GM18867 (cell line): ENCODE measurements at regions not wholly inside any gene's neighbourhood (a gene's known extent, or its start where the extent isn't known, plus 50 kb on each side); places are given as distances from the start of the nearest gene placed in this dataset.
A peak's percentile ranks its signal among the peaks of the same experiment; 100 is the strongest.
"Not testable (repeated sequence)": the region's sequence is repeated elsewhere in the genome, so short reads cannot be mapped to it uniquely, and the experiment has no call there.

ENCODE experiments used
- ATAC-seq: cut with Tn5 transposase; IDR thresholded peaks from one replicate; pipeline ENCODE4 v1.9.1; 2021; ENCODE audit warnings: mild to moderate bottlenecking, moderate library complexity; ENCODE audit not compliant: unreplicated experiment

DNA sequence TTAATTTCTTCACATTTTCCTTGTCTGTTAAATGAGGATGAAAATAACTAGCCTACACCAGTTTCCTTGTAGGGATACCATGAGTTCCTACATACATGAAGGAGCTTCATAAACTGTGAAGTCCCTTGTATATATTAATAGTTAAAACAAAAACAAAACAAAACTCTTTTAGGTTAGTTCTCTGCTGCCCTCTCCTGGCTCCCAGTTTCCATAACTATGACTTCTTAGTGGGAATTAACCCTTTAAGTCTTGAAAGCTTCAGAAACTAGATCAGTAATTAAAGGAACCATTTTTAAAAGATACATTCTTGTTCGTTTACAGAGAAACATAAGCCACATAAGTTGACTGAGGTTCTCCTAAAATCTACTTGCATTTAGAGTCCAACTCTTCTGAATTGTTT is 500.0 kb upstream of the C9orf72 start:
- ATAC-seq = peak; percentile 72

DNA sequence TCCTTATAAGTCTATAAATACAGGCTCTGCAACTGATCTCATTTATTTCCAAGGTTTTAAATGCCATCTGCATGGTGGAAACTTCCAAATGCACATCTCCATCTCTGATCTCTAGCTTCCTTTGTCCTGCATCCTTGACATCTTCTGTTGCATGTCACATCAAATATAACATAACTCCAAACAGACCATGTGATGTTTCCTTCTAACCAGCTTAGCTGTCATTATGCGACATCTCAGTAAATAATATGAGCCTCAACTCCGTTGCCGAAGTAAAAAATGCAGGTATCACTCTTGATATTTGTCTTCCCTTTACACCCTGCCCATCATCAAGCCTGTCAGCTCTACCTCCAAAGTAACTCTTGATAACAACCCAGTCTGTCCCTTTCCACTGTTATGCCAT is 506.4 kb upstream of the C9orf72 start:
- no peak for ATAC-seq

DNA sequence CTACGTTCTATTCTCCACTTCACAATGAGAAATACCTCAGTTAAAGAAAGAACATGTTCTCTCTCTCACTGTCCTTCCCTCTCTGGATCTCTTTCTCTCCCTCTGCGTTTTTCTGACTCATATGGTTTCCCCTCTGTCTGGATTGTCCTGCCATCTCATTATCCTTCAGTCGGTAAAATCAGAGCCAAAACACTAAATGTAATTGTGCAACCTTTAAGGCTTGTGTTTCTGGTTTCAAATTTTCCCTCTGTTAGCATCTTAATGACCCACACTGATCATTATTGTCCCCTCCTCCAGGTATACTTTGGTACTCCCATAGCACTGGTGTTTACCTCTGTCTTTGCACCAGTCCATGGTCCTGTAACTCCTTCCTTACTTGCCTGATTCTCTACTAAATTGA is 509.4 kb upstream of the C9orf72 start:
- no peak for ATAC-seq

DNA sequence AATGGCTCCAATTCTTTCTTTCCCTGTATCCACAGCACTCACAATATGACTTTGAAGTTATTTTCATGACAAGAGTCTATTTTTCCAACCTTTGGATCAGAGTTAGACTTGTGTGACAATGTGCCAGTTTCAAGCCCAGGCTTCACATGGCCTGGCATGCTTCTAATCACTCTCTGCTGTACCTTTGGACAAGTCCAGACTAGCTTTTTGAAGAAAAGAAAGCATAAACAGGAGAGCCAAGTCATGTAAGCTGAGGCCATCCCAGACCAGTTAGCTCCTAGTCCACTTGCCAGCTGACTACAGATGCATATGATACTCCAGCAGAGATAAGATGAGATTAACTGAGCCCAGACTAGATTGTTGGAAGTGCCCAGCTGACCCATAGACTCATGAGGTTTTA is 513.6 kb upstream of the C9orf72 start:
- ATAC-seq = no peak

DNA sequence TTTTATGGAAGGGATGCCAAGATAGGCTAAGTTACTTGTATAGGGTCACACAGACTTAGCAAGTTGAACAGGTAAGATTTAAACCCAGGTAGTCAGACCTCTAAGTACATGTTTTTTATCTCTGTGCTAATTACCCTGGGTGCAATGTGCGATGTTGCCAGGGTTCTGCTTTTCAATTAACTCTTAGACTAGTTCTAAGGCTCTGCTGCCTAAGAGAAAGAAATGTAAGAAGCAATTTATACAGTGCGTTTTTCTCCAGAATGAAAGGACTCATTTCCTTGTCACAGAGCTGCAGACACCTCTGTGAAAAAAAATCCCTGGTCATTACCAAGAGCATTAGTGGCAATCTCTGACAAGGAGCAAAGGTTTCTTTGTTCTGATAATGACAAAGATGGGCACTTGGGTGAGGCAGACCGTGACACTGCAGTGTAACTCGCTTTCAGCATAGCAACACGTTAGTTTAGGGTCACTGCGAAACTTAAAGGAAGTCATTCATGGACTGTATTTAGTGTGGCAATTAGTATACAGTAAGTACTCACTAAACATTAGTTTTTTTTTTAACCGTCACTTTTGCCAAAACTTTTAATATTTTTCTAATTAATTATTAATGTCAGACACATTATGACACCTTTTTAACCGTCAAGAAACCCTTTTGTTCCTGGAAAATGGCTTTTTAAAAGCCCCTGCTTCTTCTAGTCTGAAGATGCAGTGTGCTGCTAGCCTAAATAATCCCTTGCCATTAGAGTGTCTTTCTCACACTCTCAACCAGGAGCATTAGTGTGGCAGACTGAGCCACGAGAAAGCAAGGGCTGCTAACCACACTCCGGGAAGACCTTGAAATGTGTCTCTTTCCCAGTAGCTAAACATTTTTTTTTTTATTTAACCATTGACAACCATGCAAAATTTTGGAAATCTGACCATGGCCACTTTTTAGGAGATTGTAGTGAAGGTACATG is 520.0 kb upstream of the C9orf72 start:
- ATAC-seq = no peak

DNA sequence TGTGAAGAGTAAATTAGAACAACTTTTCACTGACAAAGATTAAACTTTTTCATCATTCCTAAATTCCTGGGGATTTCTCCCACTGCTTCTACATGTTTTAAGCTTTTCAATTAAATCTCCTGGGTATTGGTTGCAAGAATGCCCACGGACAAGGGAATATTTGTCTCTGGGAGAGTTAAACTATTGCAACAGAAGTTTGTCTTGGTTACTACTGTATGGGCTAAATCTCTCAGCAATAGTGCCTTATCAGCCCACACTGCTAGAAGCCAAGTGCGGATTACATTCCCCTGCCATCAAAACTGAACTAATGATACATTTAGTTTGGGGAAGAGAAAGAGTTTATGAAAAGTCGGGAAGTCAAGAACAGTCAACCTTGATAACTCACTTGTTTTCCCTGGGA is 528.2 kb upstream of the C9orf72 start:
- ATAC-seq = no peak

DNA sequence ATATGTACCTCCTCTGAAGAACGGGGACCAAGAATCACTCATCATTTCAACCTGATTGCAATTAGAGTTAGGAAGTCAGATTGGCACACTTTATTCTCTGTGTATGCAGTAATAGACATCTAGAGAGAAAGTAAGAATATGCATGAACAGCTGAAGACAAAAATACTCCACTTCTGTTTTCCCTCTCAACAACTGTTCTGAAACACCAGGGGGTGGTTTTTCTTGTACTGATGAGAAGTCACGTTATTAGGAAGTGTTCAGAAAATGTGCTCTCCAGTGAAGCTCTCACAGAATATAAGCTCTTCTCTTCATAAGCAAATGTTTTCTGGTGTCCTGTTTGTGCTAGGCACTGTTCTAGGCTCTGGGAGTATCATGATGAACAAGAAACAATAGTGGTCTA is 531.7 kb upstream of the C9orf72 start:
- no peak for ATAC-seq

DNA sequence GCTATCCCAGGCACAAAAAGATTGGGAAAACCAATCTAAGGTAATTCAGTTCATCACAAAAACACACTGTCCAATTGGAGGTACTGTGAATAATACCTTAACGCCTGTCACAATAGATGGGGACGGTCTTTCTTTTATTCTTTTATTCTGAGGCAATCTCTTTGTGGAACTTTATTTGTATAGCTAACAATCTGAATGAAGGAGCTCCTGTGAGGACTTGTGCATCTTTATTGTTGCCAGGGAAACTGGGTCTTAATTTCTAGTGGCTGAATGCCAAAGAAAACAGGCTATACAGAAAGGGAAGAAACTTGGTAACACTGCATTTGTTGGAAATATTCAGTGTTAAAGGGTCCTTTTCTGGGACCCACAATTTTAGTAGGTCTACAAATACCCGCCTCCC is 546.9 kb upstream of the C9orf72 start:
- ATAC-seq = no peak

DNA sequence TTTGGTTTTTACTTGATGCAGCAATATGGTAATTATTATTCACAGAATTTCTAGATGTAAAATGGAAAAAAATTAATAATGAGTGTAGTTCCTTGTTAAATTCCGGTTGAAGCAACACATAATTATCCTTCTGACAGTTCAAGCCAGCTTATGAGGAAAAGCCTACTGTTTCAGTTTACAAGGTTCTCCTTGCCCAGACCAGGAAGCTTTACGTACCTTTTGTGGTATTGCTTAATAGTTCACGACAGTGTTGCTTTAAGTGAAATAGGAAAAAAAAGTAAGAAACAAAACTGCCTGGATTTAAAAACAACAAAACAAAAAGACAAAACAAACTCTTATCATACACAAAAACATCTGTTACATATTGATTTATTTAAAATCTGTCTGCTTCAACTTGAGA is 547.3 kb upstream of the C9orf72 start:
- no peak for ATAC-seq

DNA sequence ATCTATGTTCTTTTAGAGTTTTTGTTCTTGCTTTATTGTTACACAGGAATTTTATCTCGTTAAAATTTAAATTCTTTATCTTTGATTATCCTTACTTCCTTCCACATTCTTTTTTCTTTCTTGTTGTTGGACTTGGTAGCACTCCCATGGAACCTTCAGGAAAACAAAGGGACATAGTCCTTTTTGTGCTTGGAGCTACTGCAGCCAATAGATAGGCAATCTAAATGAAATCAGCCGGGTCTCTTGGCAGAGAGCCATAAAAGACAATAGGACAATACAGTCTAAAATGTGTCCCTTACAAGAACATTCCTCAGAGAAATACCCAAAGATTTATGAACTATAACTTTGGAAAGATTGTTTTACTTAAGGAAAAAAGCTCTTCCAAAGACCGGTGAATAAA is 548.1 kb upstream of the C9orf72 start:
- ATAC-seq = no peak

DNA sequence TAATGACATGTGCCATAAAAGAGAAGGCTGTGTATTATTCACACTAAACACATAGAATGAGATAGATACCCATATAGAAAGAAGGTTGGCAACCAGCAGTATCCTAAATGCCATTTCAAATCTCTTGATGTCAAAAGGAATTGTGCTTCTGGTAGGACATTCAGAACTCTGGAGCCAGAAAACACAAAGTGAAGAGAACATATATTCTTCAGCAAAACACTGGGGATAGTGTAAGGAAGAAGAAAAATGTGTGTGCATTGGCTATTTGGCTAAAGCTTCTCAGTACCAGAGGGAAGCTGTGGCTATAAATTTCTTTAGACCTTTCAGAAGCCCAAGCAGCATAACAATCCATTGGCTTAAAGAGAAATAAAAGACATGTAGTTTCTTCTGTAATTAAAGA is 551.6 kb upstream of the C9orf72 start:
- no peak for ATAC-seq

DNA sequence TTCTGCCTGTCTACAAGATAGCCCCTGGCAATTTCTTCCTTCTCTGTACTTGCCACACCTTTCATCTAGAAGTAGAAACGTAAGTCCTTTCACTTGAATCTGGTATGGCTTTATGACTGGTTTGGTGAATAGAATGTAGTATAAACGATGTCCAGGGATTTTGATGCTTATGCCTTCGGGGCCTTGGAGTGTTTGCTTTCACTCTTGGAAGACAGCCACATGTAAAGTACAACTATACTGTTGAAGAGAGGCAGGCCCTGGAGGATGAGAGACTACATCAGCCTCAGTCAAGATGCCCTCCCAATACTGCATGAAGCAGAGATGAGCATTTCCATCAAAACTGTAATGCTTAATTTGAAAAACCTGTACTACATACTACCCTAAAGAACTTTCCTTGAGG is 553.8 kb upstream of the C9orf72 start:
- no peak for ATAC-seq

DNA sequence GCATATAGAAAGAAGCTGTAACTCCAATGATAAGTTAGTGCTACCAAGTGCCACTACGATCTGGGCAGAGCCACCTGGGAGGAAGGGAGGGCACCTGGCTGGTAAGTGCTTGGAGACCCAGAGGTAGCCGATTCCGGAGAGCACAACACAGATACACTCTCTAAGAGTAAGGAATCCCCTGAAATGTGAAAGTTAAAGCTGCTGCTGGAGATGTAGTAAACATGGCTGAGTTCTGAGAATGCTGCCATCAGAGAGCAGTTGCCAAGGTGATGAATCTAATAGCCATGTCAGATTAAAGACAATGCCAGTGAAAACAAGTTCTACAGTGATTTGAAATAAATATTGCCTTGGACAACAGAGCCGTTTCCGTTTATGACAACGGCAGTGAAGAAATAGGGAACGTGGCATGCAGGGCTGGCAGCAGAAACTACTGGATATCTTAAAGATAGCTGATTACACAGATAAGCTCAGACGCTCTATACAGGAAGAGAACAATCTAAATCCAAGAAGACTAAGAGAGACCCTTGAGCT is 561.2 kb upstream of the C9orf72 start:
- ATAC-seq = no peak

DNA sequence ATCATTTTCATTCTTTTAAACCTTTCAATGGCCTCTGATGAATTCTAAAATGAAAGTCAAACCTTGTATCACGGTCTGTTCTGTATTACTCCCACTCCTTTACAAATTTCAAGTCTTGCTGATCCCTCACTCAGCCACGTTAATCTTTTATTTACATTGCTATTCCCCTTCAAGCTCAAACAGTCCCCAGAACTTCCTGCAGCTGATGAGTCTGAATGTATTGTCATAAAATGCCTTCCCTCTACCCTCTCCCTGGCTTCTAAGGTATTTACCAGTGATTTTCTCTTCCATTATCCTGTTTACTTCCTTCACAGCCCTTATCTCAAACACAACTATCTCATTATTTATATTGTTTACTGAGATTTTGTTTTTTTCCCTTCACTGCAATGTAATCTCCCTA is 562.3 kb upstream of the C9orf72 start:
- no peak for ATAC-seq

DNA sequence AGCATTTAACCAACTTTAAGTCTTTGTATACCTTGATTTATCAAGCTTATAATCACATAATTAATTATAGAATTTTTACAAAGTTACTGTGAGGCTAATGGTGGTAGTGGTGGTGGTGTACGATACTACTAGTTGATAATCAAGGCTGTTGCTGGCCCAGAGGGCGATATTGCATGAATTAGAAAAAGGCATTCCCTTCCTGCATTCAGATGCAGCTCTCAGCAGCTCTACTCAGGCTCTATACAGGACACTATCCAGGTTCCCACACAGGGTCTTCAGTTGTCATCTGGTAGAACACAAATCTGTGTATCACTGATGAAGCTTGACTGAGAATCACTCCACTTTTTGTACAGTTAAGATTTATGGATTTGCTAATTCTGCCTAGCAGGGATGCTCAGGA is 562.8 kb upstream of the C9orf72 start:
- no peak for ATAC-seq

DNA sequence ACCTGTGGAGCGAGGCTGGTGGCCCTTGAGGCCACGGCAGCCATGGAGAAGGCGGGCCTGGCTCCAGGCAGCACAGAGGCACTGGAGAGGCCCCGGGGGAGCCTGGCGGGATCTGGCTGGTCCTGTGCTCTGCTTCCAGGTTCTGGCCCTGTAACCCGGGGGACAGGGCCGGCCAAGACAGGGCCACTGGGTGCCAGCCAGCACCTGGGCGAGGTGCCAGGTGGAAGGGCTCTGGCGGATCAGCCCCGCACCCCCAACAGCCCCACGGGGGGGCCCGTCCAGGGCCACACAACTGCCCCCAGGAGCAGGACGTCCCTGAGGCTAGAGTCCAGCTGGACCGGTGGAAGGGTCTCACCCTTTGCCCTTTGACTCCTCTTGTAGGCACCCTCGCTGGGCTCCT is 574.1 kb upstream of the C9orf72 start:
- not testable (repeated sequence) for ATAC-seq

DNA sequence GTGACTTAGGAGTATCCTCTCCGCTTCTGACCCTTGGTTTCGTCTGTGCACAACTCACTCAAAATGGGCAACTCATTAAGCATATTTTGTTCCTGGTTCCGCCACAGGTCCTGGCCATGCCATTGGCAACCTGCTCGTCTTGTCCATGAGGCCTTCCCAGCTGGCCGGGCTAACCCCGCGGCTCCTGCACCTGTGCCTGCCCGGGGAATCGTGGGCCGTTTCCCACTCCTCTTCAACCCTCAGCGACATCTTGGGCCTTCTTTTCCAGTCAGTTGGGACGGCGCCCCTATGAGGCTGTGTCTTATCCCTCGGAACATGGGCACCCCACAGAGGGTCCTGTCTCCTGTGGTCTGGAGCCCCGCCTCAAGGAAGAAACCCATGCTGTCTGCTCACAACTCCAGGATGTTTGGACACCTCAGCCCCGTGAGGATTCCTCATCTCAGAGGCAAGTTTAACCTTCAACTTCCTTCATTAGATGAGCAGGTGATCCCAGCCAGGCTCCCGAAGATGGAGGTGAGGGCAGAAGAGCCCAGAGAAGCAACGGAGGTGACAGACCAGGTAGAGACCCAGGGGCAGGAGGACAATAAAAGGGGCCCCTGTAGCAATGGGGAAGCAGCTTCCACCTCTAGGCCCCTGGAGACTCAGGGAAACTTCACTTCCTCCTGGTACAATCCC is 574.8 kb upstream of the C9orf72 start:
- ATAC-seq = not testable (repeated sequence)

DNA sequence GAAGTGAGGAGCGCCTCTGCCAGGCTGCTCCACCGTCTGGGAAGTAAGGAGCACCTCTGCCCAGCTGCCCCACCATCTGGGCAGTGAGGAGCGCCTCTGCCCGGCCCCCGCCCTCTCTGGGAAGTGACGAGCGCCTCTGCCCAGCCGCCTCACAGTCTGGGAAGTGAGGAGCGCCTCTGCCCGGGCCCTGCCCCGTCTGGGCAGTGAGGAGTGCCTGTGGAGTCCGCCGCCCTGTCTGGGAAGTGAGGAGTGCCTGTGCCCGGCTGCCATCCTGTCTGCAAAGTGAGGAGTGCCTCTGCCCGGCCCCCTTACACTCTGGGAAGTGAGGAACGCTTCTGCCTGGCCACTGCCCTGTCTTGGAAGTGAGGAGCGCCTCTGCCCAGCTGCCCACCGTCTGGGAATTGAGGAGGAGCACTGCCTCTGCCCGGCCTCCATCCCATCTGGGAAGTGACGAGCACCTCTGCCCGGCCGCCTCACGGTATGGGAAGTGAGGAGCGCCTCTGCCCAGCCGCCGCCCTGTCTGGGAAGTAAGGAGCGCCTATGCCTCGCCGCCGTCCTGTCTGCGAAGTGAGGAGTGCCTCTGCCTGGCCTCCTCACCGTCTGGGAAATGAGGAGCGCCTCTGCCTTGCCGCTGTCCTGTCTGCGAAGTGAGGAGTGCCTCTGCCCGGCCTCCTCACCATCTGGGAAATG is 576.2 kb upstream of the C9orf72 start:
- not testable (repeated sequence) for ATAC-seq

DNA sequence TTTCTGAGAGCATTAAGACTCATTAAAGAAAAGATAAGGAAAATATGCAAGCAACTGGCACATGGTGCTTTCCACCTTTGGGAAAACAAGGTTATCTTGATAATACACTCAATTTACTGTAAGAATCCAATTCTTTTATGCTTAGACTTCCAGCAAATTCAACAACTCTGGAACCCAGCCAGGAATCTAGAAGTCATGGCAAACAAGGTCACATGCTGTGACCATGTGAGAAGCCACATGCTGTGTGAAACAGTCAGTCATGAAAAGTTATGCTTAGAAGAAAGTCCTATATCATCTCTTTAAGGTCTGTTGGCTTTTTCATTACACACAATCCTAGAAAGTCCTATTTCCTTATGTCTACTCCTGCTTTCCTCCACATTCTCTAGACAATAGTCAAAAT is 581.8 kb upstream of the C9orf72 start:
- ATAC-seq = no peak

DNA sequence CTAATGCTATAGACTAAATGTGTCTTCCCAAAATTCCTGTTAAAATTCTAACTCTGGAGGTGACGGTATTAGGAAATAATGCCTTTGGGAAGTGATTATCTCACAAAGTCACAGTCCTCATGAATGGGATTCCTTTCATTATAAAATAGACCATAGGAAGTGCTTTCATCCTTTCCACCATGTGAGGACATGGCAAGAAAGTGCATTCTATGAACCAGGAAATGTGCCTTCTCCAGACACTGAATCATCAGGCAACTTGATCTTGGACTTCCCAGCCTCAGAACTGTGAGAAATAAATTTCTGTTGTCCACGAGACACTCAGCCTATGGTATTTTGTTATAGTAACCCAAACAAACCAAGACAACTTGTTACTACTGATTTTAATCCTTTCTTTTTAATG is 582.4 kb upstream of the C9orf72 start:
- no peak for ATAC-seq

DNA sequence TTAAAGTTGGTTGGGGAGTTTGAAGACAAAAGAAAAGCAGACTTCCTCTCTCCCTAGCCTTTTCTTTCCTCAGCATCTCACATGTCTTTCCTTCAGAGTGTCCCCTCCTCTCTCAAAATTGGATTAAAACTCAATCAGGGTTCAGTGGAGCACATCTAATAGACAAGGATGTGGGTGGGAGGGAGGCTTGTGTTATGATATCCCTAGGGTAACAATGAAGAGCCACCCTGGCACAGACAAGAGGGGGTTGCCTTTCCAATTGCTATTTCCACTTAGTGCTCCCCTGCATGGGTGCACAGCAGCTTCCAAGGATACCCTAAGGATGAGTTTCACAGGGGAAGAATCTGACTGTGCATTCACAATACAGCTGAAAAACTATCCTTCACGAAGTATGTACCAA is 585.2 kb upstream of the C9orf72 start:
- no peak for ATAC-seq

DNA sequence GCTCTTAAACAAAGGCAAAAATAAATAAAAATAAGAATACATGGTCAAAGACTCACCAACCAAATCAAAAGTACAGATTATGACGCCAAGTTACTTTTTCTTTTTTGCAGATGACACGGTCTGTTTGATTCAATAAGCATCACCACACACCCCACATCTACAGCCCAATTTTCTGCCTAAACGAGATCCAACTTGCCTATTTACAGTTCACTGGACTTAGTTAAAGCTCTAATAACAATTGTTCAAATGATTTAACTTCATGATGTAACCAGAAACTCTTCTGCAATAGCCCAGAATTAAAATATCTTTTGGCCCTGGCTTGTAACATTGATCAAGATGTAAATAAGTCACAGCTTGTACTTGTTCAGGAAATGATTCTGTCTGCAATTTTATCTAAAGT is 590.3 kb upstream of the C9orf72 start:
- no peak for ATAC-seq
